ENCODE measurements at regions not wholly inside any gene's neighbourhood (a gene's known extent, or its start where the extent isn't known, plus 50 kb on each side); places are given as distances from the start of the nearest gene placed in this dataset.

DNA sequence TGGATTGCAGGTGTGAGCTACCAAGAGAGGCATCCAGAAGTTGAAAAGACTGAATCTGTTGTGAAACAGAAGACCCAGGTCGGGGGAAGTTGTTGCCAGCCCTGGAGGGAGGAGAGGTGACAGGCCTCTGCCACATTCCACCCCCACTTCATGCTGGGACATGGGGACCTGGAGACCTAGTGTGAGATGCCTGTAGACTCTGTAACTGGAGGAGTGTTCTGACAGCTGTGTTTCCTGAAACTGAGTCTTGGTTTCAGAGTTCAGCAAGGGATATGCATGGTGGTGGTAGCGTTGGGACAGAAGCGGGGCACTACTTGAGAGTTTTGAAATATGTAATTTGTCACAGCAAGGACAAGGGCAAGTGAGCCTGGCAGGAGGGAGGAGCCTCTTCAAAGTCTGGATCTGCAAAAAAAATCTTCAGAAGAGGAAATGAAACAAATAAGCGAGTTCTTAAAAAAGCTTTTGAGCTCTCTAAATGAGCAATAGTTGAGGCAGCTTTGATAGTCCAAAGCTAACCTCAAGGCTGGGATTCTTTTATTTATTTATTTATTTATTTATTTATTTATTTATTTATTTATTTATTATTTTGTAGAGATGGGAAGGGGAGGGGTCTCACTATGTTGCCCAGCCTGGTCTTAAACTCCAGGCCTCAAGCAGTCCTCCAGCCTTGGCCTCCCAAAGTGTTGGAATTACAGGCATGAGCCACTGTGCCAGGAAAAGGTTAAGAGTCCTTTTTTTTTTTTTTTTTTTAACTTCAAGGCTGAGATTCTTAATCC is 58.9 kb upstream of the EEA1 start (continued):
- TF ChIP-seq, protein P1, sequence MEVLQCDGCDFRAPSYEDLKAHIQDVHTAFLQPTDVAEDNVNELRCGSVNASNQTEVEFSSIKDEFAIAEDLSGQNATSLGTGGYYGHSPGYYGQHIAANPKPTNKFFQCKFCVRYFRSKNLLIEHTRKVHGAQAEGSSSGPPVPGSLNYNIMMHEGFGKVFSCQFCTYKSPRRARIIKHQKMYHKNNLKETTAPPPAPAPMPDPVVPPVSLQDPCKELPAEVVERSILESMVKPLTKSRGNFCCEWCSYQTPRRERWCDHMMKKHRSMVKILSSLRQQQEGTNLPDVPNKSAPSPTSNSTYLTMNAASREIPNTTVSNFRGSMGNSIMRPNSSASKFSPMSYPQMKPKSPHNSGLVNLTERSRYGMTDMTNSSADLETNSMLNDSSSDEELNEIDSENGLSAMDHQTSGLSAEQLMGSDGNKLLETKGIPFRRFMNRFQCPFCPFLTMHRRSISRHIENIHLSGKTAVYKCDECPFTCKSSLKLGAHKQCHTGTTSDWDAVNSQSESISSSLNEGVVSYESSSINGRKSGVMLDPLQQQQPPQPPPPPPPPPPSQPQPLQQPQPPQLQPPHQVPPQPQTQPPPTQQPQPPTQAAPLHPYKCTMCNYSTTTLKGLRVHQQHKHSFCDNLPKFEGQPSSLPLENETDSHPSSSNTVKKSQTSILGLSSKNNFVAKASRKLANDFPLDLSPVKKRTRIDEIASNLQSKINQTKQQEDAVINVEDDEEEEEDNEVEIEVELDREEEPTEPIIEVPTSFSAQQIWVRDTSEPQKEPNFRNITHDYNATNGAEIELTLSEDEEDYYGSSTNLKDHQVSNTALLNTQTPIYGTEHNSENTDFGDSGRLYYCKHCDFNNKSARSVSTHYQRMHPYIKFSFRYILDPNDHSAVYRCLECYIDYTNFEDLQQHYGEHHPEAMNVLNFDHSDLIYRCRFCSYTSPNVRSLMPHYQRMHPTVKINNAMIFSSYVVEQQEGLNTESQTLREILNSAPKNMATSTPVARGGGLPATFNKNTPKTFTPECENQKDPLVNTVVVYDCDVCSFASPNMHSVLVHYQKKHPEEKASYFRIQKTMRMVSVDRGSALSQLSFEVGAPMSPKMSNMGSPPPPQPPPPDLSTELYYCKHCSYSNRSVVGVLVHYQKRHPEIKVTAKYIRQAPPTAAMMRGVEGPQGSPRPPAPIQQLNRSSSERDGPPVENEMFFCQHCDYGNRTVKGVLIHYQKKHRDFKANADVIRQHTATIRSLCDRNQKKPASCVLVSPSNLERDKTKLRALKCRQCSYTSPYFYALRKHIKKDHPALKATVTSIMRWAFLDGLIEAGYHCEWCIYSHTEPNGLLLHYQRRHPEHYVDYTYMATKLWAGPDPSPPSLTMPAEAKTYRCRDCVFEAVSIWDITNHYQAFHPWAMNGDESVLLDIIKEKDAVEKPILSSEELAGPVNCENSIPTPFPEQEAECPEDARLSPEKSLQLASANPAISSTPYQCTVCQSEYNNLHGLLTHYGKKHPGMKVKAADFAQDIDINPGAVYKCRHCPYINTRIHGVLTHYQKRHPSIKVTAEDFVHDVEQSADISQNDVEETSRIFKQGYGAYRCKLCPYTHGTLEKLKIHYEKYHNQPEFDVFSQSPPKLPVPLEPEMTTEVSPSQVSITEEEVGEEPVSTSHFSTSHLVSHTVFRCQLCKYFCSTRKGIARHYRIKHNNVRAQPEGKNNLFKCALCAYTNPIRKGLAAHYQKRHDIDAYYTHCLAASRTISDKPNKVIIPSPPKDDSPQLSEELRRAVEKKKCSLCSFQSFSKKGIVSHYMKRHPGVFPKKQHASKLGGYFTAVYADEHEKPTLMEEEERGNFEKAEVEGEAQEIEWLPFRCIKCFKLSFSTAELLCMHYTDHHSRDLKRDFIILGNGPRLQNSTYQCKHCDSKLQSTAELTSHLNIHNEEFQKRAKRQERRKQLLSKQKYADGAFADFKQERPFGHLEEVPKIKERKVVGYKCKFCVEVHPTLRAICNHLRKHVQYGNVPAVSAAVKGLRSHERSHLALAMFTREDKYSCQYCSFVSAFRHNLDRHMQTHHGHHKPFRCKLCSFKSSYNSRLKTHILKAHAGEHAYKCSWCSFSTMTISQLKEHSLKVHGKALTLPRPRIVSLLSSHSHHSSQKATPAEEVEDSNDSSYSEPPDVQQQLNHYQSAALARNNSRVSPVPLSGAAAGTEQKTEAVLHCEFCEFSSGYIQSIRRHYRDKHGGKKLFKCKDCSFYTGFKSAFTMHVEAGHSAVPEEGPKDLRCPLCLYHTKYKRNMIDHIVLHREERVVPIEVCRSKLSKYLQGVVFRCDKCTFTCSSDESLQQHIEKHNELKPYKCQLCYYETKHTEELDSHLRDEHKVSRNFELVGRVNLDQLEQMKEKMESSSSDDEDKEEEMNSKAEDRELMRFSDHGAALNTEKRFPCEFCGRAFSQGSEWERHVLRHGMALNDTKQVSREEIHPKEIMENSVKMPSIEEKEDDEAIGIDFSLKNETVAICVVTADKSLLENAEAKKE (CRISPR knock-in tag; IDR thresholded peaks at IDR 0.05): no peak
- TF ChIP-seq, protein P2, sequence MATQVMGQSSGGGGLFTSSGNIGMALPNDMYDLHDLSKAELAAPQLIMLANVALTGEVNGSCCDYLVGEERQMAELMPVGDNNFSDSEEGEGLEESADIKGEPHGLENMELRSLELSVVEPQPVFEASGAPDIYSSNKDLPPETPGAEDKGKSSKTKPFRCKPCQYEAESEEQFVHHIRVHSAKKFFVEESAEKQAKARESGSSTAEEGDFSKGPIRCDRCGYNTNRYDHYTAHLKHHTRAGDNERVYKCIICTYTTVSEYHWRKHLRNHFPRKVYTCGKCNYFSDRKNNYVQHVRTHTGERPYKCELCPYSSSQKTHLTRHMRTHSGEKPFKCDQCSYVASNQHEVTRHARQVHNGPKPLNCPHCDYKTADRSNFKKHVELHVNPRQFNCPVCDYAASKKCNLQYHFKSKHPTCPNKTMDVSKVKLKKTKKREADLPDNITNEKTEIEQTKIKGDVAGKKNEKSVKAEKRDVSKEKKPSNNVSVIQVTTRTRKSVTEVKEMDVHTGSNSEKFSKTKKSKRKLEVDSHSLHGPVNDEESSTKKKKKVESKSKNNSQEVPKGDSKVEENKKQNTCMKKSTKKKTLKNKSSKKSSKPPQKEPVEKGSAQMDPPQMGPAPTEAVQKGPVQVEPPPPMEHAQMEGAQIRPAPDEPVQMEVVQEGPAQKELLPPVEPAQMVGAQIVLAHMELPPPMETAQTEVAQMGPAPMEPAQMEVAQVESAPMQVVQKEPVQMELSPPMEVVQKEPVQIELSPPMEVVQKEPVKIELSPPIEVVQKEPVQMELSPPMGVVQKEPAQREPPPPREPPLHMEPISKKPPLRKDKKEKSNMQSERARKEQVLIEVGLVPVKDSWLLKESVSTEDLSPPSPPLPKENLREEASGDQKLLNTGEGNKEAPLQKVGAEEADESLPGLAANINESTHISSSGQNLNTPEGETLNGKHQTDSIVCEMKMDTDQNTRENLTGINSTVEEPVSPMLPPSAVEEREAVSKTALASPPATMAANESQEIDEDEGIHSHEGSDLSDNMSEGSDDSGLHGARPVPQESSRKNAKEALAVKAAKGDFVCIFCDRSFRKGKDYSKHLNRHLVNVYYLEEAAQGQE (IDR thresholded peaks at IDR 0.05; ENCODE audit: unreplicated experiment): no peak

DNA sequence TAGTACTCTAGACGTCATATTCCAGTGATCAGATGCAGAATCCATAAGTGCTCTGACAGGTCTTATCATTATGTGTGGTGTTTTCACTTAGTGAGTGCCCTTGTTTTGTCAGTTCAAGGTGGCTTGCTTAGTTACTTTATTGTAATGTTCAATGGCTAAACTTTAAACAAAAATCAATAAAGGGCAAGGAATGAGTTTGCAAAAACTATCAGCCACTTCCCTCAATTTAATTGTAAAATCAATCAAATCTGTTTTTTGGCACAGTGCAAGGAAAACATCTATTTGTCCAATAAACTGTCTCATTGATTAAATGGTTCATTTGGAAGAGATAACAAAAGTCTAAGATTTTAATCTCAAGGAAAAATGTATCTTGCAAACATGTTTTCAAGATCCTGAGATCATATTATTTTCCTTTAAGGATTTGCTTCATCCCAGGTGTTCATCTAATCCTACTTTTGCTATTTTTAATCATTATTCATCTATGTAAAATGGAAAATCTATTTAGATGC is 59.6 kb upstream of the EEA1 start:
- no peak overlapping the region for H3K4me3 Mint-ChIP-seq
- Histone ChIP-seq H3K36me3 (ENCODE audit: insufficient read depth) (0 out of 2 replicates have a peak, but pooled peaks cover 4% of the 10 kb centered on the region), H3F3A (replicated peaks; ENCODE audit: low read depth) (no peaks in the 10 kb centered on the region), H3K4me2 (no peak overlapping the region), H3K27ac (ENCODE audit: low read depth) (no peak overlapping the region), H3K4me3 (no peak overlapping the region), H3K4me1 (ENCODE audit: insufficient read depth) (peaks cover 6% of the 10 kb centered on the region; the same call in 1 of the 2 replicates), H3K27me3 (ENCODE audit: insufficient read depth) (no peaks in the 10 kb centered on the region), H3K9me2 (ENCODE audit: insufficient read depth) (0 out of 2 replicates have a peak, but pooled peaks cover 5% of the 10 kb centered on the region), H3K79me2 (replicated peaks; ENCODE audit: insufficient read depth) (no peaks in the 10 kb centered on the region), H4K20me1 (replicated peaks; ENCODE audit: insufficient read depth) (no peaks in the 10 kb centered on the region), H2AFZ (no peak overlapping the region)
- peaks cover 10% of the 10 kb centered on the region for H3K4me1 Mint-ChIP-seq
- DNase-seq (ENCODE audit: low spot score) (no peak), ATAC-seq (no peak)
- H3K27me3 Mint-ChIP-seq (ENCODE audit: insufficient read depth, low read depth, poor library complexity): no peaks in the 10 kb centered on the region
- H3K27ac Mint-ChIP-seq: no peak overlapping the region
- TF ChIP-seq, protein P3, sequence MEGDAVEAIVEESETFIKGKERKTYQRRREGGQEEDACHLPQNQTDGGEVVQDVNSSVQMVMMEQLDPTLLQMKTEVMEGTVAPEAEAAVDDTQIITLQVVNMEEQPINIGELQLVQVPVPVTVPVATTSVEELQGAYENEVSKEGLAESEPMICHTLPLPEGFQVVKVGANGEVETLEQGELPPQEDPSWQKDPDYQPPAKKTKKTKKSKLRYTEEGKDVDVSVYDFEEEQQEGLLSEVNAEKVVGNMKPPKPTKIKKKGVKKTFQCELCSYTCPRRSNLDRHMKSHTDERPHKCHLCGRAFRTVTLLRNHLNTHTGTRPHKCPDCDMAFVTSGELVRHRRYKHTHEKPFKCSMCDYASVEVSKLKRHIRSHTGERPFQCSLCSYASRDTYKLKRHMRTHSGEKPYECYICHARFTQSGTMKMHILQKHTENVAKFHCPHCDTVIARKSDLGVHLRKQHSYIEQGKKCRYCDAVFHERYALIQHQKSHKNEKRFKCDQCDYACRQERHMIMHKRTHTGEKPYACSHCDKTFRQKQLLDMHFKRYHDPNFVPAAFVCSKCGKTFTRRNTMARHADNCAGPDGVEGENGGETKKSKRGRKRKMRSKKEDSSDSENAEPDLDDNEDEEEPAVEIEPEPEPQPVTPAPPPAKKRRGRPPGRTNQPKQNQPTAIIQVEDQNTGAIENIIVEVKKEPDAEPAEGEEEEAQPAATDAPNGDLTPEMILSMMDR (conservative IDR thresholded peaks at IDR 0.05; ENCODE audit: low read depth in 2 of 2): no peak
- TF ChIP-seq STAT1 (IDR thresholded peaks at IDR 0.05; ENCODE audit: unreplicated experiment) (no peak), EZH2 (IDR thresholded peaks at IDR 0.05; ENCODE audit: low read depth, unreplicated experiment) (no peak), EZH2phosphoT487 (IDR thresholded peaks at IDR 0.05; ENCODE audit: unreplicated experiment) (no peak), CREB1 (CRISPR knock-in tag; IDR thresholded peaks at IDR 0.05; ENCODE audit: low read depth) (no peak), ZNF331 (CRISPR knock-in tag; IDR thresholded peaks at IDR 0.05; ENCODE audit: low read depth) (no peak), ZNF114 (CRISPR knock-in tag; IDR thresholded peaks at IDR 0.05) (no peak), JUNB (IDR thresholded peaks at IDR 0.05; ENCODE audit: unreplicated experiment) (no peak)
- TF ChIP-seq, protein P4, sequence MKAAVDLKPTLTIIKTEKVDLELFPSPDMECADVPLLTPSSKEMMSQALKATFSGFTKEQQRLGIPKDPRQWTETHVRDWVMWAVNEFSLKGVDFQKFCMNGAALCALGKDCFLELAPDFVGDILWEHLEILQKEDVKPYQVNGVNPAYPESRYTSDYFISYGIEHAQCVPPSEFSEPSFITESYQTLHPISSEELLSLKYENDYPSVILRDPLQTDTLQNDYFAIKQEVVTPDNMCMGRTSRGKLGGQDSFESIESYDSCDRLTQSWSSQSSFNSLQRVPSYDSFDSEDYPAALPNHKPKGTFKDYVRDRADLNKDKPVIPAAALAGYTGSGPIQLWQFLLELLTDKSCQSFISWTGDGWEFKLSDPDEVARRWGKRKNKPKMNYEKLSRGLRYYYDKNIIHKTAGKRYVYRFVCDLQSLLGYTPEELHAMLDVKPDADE (IDR thresholded peaks at IDR 0.05): no peak
- H3K36me3 Mint-ChIP-seq (ENCODE audit: low read depth): peaks cover 4% of the 10 kb centered on the region; the same call in 1 of the 3 replicates
- peaks cover 9% of the 10 kb centered on the region; the same call in 2 of the 3 replicates for H3K9me3 Mint-ChIP-seq
